Ishikawa (cell line): ENCODE measurements at regions not wholly inside any gene's neighbourhood (a gene's known extent, or its start where the extent isn't known, plus 50 kb on each side); places are given as distances from the start of the nearest gene placed in this dataset.

Experiments used
- TEAD4 ChIP-seq: IDR thresholded peaks from 2 replicates; pipeline ENCODE4 v1.6.1; 2012
- YY1 ChIP-seq: IDR thresholded peaks from 2 replicates; pipeline ENCODE4 v1.6.1; 2012; ENCODE audit warnings: low read depth

DNA sequence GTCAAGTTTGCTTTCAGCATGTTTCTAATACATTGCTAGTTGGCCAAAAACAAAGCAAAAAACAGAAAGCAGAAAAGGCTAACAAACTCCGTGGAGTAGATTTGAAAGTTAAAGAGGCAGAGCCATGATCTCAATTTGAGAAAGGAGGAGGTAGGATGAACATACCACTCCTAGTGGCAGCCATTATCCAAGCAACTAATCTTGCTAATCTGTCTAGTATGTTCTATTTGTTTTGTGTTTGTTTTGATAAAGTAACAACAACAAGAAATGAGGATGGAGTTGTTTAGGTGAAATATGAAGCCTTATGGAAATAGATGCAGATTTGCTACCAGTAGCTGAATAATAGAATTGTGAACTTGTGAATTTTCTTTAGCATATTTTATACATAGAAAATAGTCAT, 295.5 kb upstream of the PRDM1 start:
- TF ChIP-seq YY1 (no peak), TEAD4 (no peak)
